ENCODE measurements at regions not wholly inside any gene's neighbourhood (a gene's known extent, or its start where the extent isn't known, plus 50 kb on each side); places are given as distances from the start of the nearest gene placed in this dataset.

DNA sequence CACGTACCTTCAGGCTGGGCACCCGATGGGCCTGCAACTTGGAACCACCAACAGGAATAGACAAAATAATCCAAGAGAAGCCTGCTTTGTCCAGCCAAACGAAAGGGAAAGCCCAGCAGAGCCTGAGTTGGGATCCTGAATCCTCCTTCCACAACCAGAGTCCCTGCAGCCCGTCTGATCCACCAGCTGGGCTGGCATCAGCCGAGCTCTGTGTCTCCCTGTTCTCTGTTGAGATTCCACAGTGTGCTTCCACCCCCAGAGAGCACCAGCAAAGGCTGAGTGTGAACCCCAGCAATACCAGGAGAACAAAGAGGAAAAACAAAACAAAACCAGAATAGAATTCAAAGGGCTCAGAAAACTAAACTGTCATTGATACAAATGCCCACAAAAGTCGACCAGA is 68.8 kb upstream of the PRNP start:
- Histone ChIP-seq H3K4me3 (replicated peaks in 1 of 3; ENCODE audit: insufficient read depth in 1 of 3, low read depth in 1 of 3, low read length in 3 of 3) (no peak overlapping the region), H3K9me1 (replicated peaks; ENCODE audit: control insufficient read depth, extremely low read depth, insufficient read depth, low read length) (no peaks in the 10 kb centered on the region), H2AFZ (ENCODE audit: low read depth, low read length) (no peak overlapping the region), H3K9ac (replicated peaks; ENCODE audit: extremely low read depth, insufficient read depth, low read length) (no peak overlapping the region), H3K27me3 (ENCODE audit: control insufficient read depth in 2 of 2, insufficient read depth in 2 of 2, low read length in 2 of 2) (peaks cover 0 to 2% of the 10 kb centered on the region in 2 experiments), H3K27ac (ENCODE audit: insufficient read depth, low read depth, low read length) (no peak overlapping the region), H4K20me1 (replicated peaks; ENCODE audit: control insufficient read depth, extremely low read depth, insufficient read depth, low read length) (no peaks in the 10 kb centered on the region), H3K9me3 (replicated peaks; ENCODE audit: control insufficient read depth, insufficient read depth, low read length) (no peaks in the 10 kb centered on the region), H3K4me1 (ENCODE audit: control insufficient read depth, extremely low read depth, insufficient read depth, low read length) (no peaks in the 10 kb centered on the region), H3K79me2 (ENCODE audit: control insufficient read depth, insufficient read depth, low read length) (no peaks in the 10 kb centered on the region), H3K36me3 (ENCODE audit: control insufficient read depth in 2 of 2, extremely low read depth in 1 of 2, insufficient read depth in 2 of 2, low read length in 2 of 2) (no peaks in the 10 kb centered on the region), H3K4me2 (ENCODE audit: insufficient read depth, low read length) (no peak overlapping the region)
- CTCF ChIA-PET = interaction anchor here (1.0 kb wide), 1 partner anchor 9 kb away, joined by 3 read pairs; no protein-coding TSS in a partner anchor
- POLR2A ChIA-PET = no interaction called here
- TF ChIP-seq MYC (IDR thresholded peaks at IDR 0.05; ENCODE audit: low read depth, low read length) = no peak
- no peak for TF ChIP-seq MAX (IDR thresholded peaks at IDR 0.05; ENCODE audit: insufficient read depth, insufficient read length)
- TF ChIP-seq EZH2 (IDR thresholded peaks at IDR 0.05; ENCODE audit: borderline replicate concordance, low read depth, low read length, severe bottlenecking) = no peak
- TF ChIP-seq GATA2 (IDR thresholded peaks at IDR 0.05; ENCODE audit: insufficient read depth, insufficient read length, low read depth, low read length) = no peak
- no peak for TF ChIP-seq JUN (IDR thresholded peaks at IDR 0.05; ENCODE audit: borderline replicate concordance, insufficient read depth, insufficient read length, low read depth)
- TF ChIP-seq CTCF (IDR thresholded peaks at IDR 0.05; ENCODE audit: extremely low read depth in 1 of 2, insufficient read depth in 1 of 2, low read depth in 1 of 2, low read length in 2 of 2) = no peak
- no peak for TF ChIP-seq POLR2A (IDR thresholded peaks at IDR 0.05; ENCODE audit: low read depth, low read length)
- TF ChIP-seq FOS (IDR thresholded peaks at IDR 0.05; ENCODE audit: borderline replicate concordance, insufficient read depth, low read length) = no peak
- TF ChIP-seq POLR2AphosphoS5 (IDR thresholded peaks at IDR 0.05; ENCODE audit: insufficient read depth, low read depth, low read length) = no peak
- FAIRE-seq (no peak), DNase-seq (ENCODE audit: low read depth, low spot score) (no peak)
- dilution Hi-C loops (cut with MboI; ENCODE audit: extremely low pct_ligation_motif_present, low sequenced_read_pairs) (no loop called here), intact Hi-C loops (cut with micrococcal nuclease) (no loop called here)
- no TSS peak for BruUV-seq (replicated peaks)
